NOMO-1 treated with DMSO at 0.1 percent for 48 hours (cell line): ENCODE measurements at regions not wholly inside any gene's neighbourhood (a gene's known extent, or its start where the extent isn't known, plus 50 kb on each side); places are given as distances from the start of the nearest gene placed in this dataset.
"Not testable (repeated sequence)": the region's sequence is repeated elsewhere in the genome, so short reads cannot be mapped to it uniquely, and the experiment has no call there.

Experiments used
- DNase-seq: peaks from one replicate; lab custom pipeline; 2025; ENCODE audit not compliant: unreplicated experiment; lab: John Stamatoyannopoulos, UW

GRCh38 chr10:16231734-16232435 lies 204.9 kb upstream of the PTER start:
- DNase-seq = no peak

GRCh38 chr10:16232441-16232840 lies 204.4 kb upstream of the PTER start:
- no peak for DNase-seq

GRCh38 chr10:16234916-16235315 lies 201.9 kb upstream of the PTER start:
- DNase-seq = no peak

- DNase-seq = no peak
Observed at GRCh38 chr10:16242446-16242845, 194.4 kb upstream of the PTER start.

- DNase-seq = no peak
Observed at GRCh38 chr10:16242859-16243613, 193.8 kb upstream of the PTER start.

GRCh38 chr10:16250136-16250535 lies 186.7 kb upstream of the PTER start:
- DNase-seq = not testable (repeated sequence)

- DNase-seq = no peak
Observed at GRCh38 chr10:16256336-16256735, 180.5 kb upstream of the PTER start.

- DNase-seq = no peak
Observed at GRCh38 chr10:16258291-16259040, 178.3 kb upstream of the PTER start.

- no peak for DNase-seq
Observed at GRCh38 chr10:16259726-16260125, 177.1 kb upstream of the PTER start.

GRCh38 chr10:16260388-16260787 lies 176.4 kb upstream of the PTER start:
- no peak for DNase-seq

- no peak for DNase-seq
Observed at GRCh38 chr10:16271571-16271970, 165.2 kb upstream of the PTER start.

- no peak for DNase-seq
Observed at GRCh38 chr10:16274911-16275310, 161.9 kb upstream of the PTER start.

GRCh38 chr10:16280595-16280994 lies 156.2 kb upstream of the PTER start:
- DNase-seq = no peak

- DNase-seq = no peak
Observed at GRCh38 chr10:16292366-16292765, 144.4 kb upstream of the PTER start.

- DNase-seq = no peak
Observed at GRCh38 chr10:16297069-16297468, 139.7 kb upstream of the PTER start.

GRCh38 chr10:16297642-16298041 lies 139.2 kb upstream of the PTER start:
- no peak for DNase-seq

GRCh38 chr10:16304311-16304710 lies 132.5 kb upstream of the PTER start:
- no peak for DNase-seq

- no peak for DNase-seq
Observed at GRCh38 chr10:16310440-16310839, 126.4 kb upstream of the PTER start.

- DNase-seq = no peak
Observed at GRCh38 chr10:16314259-16314658, 122.6 kb upstream of the PTER start.

- no peak for DNase-seq
Observed at GRCh38 chr10:16316733-16317390, 119.9 kb upstream of the PTER start.

GRCh38 chr10:16341637-16342036 lies 95.2 kb upstream of the PTER start:
- no peak for DNase-seq
